ENCODE measurements at regions not wholly inside any gene's neighbourhood (a gene's known extent, or its start where the extent isn't known, plus 50 kb on each side); places are given as distances from the start of the nearest gene placed in this dataset.

DNA sequence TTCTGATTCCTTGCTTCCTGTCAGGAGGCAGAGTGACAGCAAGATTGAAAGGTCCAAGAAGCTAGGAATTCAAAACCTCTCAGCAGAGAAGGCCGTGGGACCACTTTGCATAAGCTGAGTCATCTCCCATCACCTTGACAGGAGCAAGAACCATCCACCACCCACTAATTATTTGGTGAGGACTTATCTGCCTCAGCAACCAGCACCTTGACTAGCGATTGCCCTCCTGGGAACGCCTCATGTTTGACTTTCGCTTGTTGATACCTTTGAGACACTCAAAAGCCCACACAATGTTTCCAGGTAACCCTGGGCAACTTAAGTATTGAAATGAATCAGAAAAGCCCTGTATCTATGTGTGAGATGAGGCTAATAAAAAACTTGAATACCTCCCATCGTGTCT is 233.5 kb upstream of the GYPA start:
- no peak overlapping the region for H3K4me3 ChIP-seq (replicated peaks in 1 of 3; ENCODE audit: insufficient read depth in 1 of 3, low read depth in 1 of 3, low read length in 3 of 3)
- H3K9me3 ChIP-seq (replicated peaks; ENCODE audit: control insufficient read depth, insufficient read depth, low read length) = no peaks in the 10 kb centered on the region
- H3K9me1 ChIP-seq (replicated peaks; ENCODE audit: control insufficient read depth, extremely low read depth, insufficient read depth, low read length) = no peaks in the 10 kb centered on the region
- CTCF ChIA-PET = no interaction called here
- BruUV-seq (replicated peaks) = no TSS peak
- H2AFZ ChIP-seq (ENCODE audit: low read depth, low read length) = no peak overlapping the region
- DNase-seq (ENCODE audit: low read depth, low spot score) (no peak), FAIRE-seq (no peak)
- dilution Hi-C loops (cut with MboI; ENCODE audit: extremely low pct_ligation_motif_present, low sequenced_read_pairs) (no loop called here), intact Hi-C loops (cut with micrococcal nuclease) (no loop called here)
- no peaks in the 10 kb centered on the region for H4K20me1 ChIP-seq (replicated peaks; ENCODE audit: control insufficient read depth, extremely low read depth, insufficient read depth, low read length)
- no peaks in the 10 kb centered on the region for H3K4me1 ChIP-seq (ENCODE audit: control insufficient read depth, extremely low read depth, insufficient read depth, low read length)
- no peaks in the 10 kb centered on the region for H3K79me2 ChIP-seq (ENCODE audit: control insufficient read depth, insufficient read depth, low read length)
- POLR2A ChIA-PET = no interaction called here
- H3K27ac ChIP-seq (ENCODE audit: insufficient read depth, low read depth, low read length) = no peak overlapping the region
- H3K36me3 ChIP-seq (ENCODE audit: control insufficient read depth in 2 of 2, extremely low read depth in 1 of 2, insufficient read depth in 2 of 2, low read length in 2 of 2) = no peaks in the 10 kb centered on the region
- no peaks in the 10 kb centered on the region for H3K27me3 ChIP-seq (ENCODE audit: control insufficient read depth in 2 of 2, insufficient read depth in 2 of 2, low read length in 2 of 2)
- H3K9ac ChIP-seq (replicated peaks; ENCODE audit: extremely low read depth, insufficient read depth, low read length) = no peak overlapping the region
- H3K4me2 ChIP-seq (ENCODE audit: insufficient read depth, low read length) = no peak overlapping the region
- TF ChIP-seq POLR2A (IDR thresholded peaks at IDR 0.05; ENCODE audit: low read depth, low read length) (no peak), FOS (IDR thresholded peaks at IDR 0.05; ENCODE audit: borderline replicate concordance, insufficient read depth, low read length) (no peak), POLR2AphosphoS5 (IDR thresholded peaks at IDR 0.05; ENCODE audit: insufficient read depth, low read depth, low read length) (no peak), GATA2 (IDR thresholded peaks at IDR 0.05; ENCODE audit: insufficient read depth, insufficient read length, low read depth, low read length) (no peak), EZH2 (IDR thresholded peaks at IDR 0.05; ENCODE audit: borderline replicate concordance, low read depth, low read length, severe bottlenecking) (no peak), MYC (IDR thresholded peaks at IDR 0.05; ENCODE audit: low read depth, low read length) (no peak), JUN (IDR thresholded peaks at IDR 0.05; ENCODE audit: borderline replicate concordance, insufficient read depth, insufficient read length, low read depth) (no peak)
- TF ChIP-seq, protein P1, sequence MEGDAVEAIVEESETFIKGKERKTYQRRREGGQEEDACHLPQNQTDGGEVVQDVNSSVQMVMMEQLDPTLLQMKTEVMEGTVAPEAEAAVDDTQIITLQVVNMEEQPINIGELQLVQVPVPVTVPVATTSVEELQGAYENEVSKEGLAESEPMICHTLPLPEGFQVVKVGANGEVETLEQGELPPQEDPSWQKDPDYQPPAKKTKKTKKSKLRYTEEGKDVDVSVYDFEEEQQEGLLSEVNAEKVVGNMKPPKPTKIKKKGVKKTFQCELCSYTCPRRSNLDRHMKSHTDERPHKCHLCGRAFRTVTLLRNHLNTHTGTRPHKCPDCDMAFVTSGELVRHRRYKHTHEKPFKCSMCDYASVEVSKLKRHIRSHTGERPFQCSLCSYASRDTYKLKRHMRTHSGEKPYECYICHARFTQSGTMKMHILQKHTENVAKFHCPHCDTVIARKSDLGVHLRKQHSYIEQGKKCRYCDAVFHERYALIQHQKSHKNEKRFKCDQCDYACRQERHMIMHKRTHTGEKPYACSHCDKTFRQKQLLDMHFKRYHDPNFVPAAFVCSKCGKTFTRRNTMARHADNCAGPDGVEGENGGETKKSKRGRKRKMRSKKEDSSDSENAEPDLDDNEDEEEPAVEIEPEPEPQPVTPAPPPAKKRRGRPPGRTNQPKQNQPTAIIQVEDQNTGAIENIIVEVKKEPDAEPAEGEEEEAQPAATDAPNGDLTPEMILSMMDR (IDR thresholded peaks at IDR 0.05; ENCODE audit: extremely low read depth in 1 of 2, insufficient read depth in 1 of 2, low read depth in 1 of 2, low read length in 2 of 2) = no peak
- TF ChIP-seq, protein P2, sequence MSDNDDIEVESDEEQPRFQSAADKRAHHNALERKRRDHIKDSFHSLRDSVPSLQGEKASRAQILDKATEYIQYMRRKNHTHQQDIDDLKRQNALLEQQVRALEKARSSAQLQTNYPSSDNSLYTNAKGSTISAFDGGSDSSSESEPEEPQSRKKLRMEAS (IDR thresholded peaks at IDR 0.05; ENCODE audit: insufficient read depth, insufficient read length) = no peak

All from endothelial cell of umbilical vein (primary cell).